ENCODE measurements at regions not wholly inside any gene's neighbourhood (a gene's known extent, or its start where the extent isn't known, plus 50 kb on each side); places are given as distances from the start of the nearest gene placed in this dataset.

GRCh38 chr12:127012109-127012508, 1254.9 kb upstream of the TMEM132C start:
- 89 to 94% (median 90%) methylated on average over 3 of the region's 3 CpGs for WGBS, 5 donors
- Histone ChIP-seq H3K36me3 (no peaks in the 10 kb centered on the region), H3K9me3 (no peaks in the 10 kb centered on the region), H3K4me3 (no peak overlapping the region), H3K27ac (no peak overlapping the region), H3K4me1 (no peaks in the 10 kb centered on the region), H3K27me3 (replicated peaks in 1 of 7) (peaks cover 0 to 4% (median 0%) of the 10 kb centered on the region in 7 donors)
- DNase-seq, result no peak
- intact Hi-C loops (cut with DNase I; ENCODE audit: low total_unique reads), result no loop called here
- TF ChIP-seq, protein P1, sequence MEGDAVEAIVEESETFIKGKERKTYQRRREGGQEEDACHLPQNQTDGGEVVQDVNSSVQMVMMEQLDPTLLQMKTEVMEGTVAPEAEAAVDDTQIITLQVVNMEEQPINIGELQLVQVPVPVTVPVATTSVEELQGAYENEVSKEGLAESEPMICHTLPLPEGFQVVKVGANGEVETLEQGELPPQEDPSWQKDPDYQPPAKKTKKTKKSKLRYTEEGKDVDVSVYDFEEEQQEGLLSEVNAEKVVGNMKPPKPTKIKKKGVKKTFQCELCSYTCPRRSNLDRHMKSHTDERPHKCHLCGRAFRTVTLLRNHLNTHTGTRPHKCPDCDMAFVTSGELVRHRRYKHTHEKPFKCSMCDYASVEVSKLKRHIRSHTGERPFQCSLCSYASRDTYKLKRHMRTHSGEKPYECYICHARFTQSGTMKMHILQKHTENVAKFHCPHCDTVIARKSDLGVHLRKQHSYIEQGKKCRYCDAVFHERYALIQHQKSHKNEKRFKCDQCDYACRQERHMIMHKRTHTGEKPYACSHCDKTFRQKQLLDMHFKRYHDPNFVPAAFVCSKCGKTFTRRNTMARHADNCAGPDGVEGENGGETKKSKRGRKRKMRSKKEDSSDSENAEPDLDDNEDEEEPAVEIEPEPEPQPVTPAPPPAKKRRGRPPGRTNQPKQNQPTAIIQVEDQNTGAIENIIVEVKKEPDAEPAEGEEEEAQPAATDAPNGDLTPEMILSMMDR (IDR thresholded peaks at IDR 0.05 in 8 of 11, conservative IDR thresholded peaks at IDR 0.05 in 3 of 11), result no peak
- no peak for TF ChIP-seq POLR2AphosphoS5 (IDR thresholded peaks at IDR 0.05)
- no peak for TF ChIP-seq POLR2A (IDR thresholded peaks at IDR 0.05)

DNA sequence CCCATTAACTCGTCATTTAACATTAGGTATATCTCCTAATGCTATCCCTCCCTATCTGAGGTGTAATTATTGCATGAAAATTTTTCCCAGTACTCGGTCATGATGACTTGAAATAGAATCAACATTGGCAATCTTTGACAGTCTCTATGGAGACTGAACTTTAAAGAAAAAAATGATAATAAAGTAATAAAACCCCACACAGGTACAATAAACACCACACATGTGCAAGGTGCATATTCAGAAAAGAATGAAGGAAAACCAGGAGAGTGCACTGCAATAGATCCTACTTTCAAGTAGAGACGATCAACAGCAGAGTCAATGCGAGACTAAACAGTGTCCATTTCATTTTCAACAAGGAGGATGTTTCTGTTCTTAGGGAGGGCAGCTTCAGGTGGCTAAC, 1253.8 kb upstream of the TMEM132C start:
- no peaks in the 10 kb centered on the region for H3K9me3 ChIP-seq
- no peak for DNase-seq
- WGBS, 5 donors, result 74 to 87% (median 87%) methylated on average over 4 of the region's 4 CpGs
- H3K27me3 ChIP-seq (replicated peaks in 1 of 7), result peaks cover 0 to 4% (median 0%) of the 10 kb centered on the region in 7 donors
- H3K4me3 ChIP-seq, result no peak overlapping the region
- TF ChIP-seq, protein P1 (IDR thresholded peaks at IDR 0.05 in 8 of 11, conservative IDR thresholded peaks at IDR 0.05 in 3 of 11), result no peak
- TF ChIP-seq POLR2AphosphoS5 (IDR thresholded peaks at IDR 0.05) (no peak), POLR2A (IDR thresholded peaks at IDR 0.05) (no peak)
- intact Hi-C loops (cut with DNase I; ENCODE audit: low total_unique reads), result no loop called here
- H3K36me3 ChIP-seq, result no peaks in the 10 kb centered on the region
- H3K4me1 ChIP-seq, result no peaks in the 10 kb centered on the region
- no peak overlapping the region for H3K27ac ChIP-seq

GRCh38 chr12:127014079-127014478, 1252.9 kb upstream of the TMEM132C start:
- no peak for TF ChIP-seq POLR2AphosphoS5 (IDR thresholded peaks at IDR 0.05)

GRCh38 chr12:127024791-127025190, 1242.2 kb upstream of the TMEM132C start:
- WGBS, 5 donors, result 62 to 87% (median 77%) methylated on average over 2 of the region's 2 CpGs
- no peaks in the 10 kb centered on the region for H3K9me3 ChIP-seq

More at GRCh38 chr12:127014079-127014478, 1252.9 kb upstream of the TMEM132C start:
- Histone ChIP-seq H3K27ac (no peak overlapping the region), H3K4me1 (no peaks in the 10 kb centered on the region), H3K27me3 (replicated peaks in 1 of 7) (peaks cover 0 to 4% (median 0%) of the 10 kb centered on the region in 7 donors), H3K36me3 (no peaks in the 10 kb centered on the region), H3K4me3 (no peak overlapping the region), H3K9me3 (no peaks in the 10 kb centered on the region)
- intact Hi-C loops (cut with DNase I; ENCODE audit: low total_unique reads), result no loop called here
- 35 to 94% (median 53%) methylated on average over 1 of the region's 1 CpG for WGBS, 5 donors
- no peak for DNase-seq

More at GRCh38 chr12:127024791-127025190, 1242.2 kb upstream of the TMEM132C start:
- Histone ChIP-seq H3K36me3 (no peaks in the 10 kb centered on the region), H3K27me3 (replicated peaks in 1 of 7) (no peaks in the 10 kb centered on the region), H3K4me1 (no peaks in the 10 kb centered on the region), H3K4me3 (no peak overlapping the region), H3K27ac (no peak overlapping the region)
- TF ChIP-seq POLR2A (IDR thresholded peaks at IDR 0.05) (no peak), POLR2AphosphoS5 (IDR thresholded peaks at IDR 0.05) (no peak)
- TF ChIP-seq, protein P1 (IDR thresholded peaks at IDR 0.05 in 8 of 11, conservative IDR thresholded peaks at IDR 0.05 in 3 of 11), result no peak
- intact Hi-C loops (cut with DNase I; ENCODE audit: low total_unique reads), result no loop called here
- DNase-seq, result no peak
